SK-N-SH (cell line): ENCODE measurements at regions not wholly inside any gene's neighbourhood (a gene's known extent, or its start where the extent isn't known, plus 50 kb on each side); places are given as distances from the start of the nearest gene placed in this dataset.

Source experiments
- CTCF ChIA-PET: fragments of 300-600, 350-600 bp; formaldehyde crosslinking; extraction: SDS; loops from one replicate; lab custom pipeline; 2021; lab: Yijun Ruan, JAX
- POLR2A ChIA-PET: fragments of 350-600 bp; sonication (Branson Sonifier 250); formaldehyde crosslinking; extraction: SDS; loops from one replicate; lab custom pipeline; 2020; ENCODE audit warnings: antibody characterized with exemption, inconsistent platforms; lab: Yijun Ruan, JAX
- DNase-seq: peaks from one replicate; pipeline ENCODE4 v3.0.0; 2012
- H2AFZ ChIP-seq: fragments of 200-600 bp; sonication (generic); 2 replicates; pipeline ENCODE4 v1.8.1; 2016; ENCODE audit warnings: antibody characterized with exemption, mild to moderate bottlenecking, low read depth
- H3F3A ChIP-seq: fragments of 200-600 bp; sonication (generic); replicated peaks from 2 replicates; pipeline ENCODE3; 2016; ENCODE audit warnings: antibody characterized with exemption, mild to moderate bottlenecking; ENCODE audit not compliant: insufficient read depth
- H3K27ac ChIP-seq, 2 experiments: fragments of 200-500 bp in 1 of 2; fragments of 200-600 bp in 1 of 2; sonication (Bioruptor generic) in 1 of 2; sonication (generic), shearing (Covaris generic) in 1 of 2; 2 replicates each; pipeline versions ENCODE4 v1.5.1 to v1.6.1; 2014 to 2016; ENCODE audit warnings: low read depth in 2 of 2, inconsistent platforms in 1 of 2, low read length in 1 of 2, mild to moderate bottlenecking in 1 of 2, mixed read lengths in 1 of 2
- H3K27me3 ChIP-seq: fragments of 200-600 bp; sonication (generic), shearing (Covaris generic); 2 replicates; pipeline ENCODE4 v1.6.1; 2016; ENCODE audit warnings: mixed run types; ENCODE audit not compliant: insufficient read depth
- H3K36me3 ChIP-seq, 2 experiments: fragments of 200-500 bp in 1 of 2; fragments of 200-600 bp in 1 of 2; sonication (Bioruptor generic) in 1 of 2; sonication (generic) in 1 of 2; replicated peaks in 1 of 2; 2 replicates each; pipeline versions ENCODE3 to v1.5.1; 2014 to 2016; ENCODE audit warnings: low read length in 1 of 2, mild to moderate bottlenecking in 1 of 2; ENCODE audit not compliant: insufficient read depth in 2 of 2, control insufficient read depth in 1 of 2
- H3K4me1 ChIP-seq, 2 experiments: fragments of 200-500 bp in 1 of 2; fragments of 200-600 bp in 1 of 2; sonication (Bioruptor generic) in 1 of 2; sonication (generic), shearing (Covaris generic) in 1 of 2; 2 replicates each; pipeline versions ENCODE4 v1.5.1 to v1.6.1; 2014 to 2016; ENCODE audit warnings: low read depth in 1 of 2, low read length in 1 of 2, mixed run types in 1 of 2; ENCODE audit not compliant: insufficient read depth in 2 of 2, control insufficient read depth in 1 of 2
- H3K4me2 ChIP-seq: fragments of 200-600 bp; sonication (generic), shearing (Covaris generic); 2 replicates; pipeline ENCODE4 v1.6.1; 2017; ENCODE audit warnings: mixed run types
- H3K4me3 ChIP-seq, 2 experiments: fragments of 200-500 bp in 1 of 2; fragments of 200-600 bp in 1 of 2; sonication (Bioruptor generic) in 1 of 2; sonication (generic), shearing (Covaris generic) in 1 of 2; 2 replicates each; pipeline versions ENCODE4 v1.5.1 to v1.8.1; 2014 to 2016; ENCODE audit warnings: low read depth in 2 of 2, inconsistent platforms in 1 of 2, low read length in 1 of 2, mild to moderate bottlenecking in 1 of 2, mixed read lengths in 1 of 2, moderate library complexity in 1 of 2
- H3K79me2 ChIP-seq: fragments of 200-600 bp; sonication (generic); 2 replicates; pipeline ENCODE4 v1.8.1; 2017; ENCODE audit warnings: mild to moderate bottlenecking; ENCODE audit not compliant: insufficient read depth
- H3K9ac ChIP-seq: fragments of 200-600 bp; sonication (generic); 2 replicates; pipeline ENCODE4 v1.6.1; 2017; ENCODE audit warnings: mixed run types
- H3K9me2 ChIP-seq: fragments of 200-600 bp; sonication (generic); 2 replicates; pipeline ENCODE4 v1.6.1; 2017; ENCODE audit warnings: mixed run types
- H3K9me3 ChIP-seq: fragments of 200-600 bp; sonication (generic); 2 replicates; pipeline ENCODE4 v1.6.1; 2017; ENCODE audit warnings: mixed run types, mild to moderate bottlenecking, moderate library complexity
- H4K20me1 ChIP-seq: fragments of 200-600 bp; sonication (generic); 2 replicates; pipeline ENCODE4 v1.6.1; 2017; ENCODE audit warnings: mild to moderate bottlenecking, mixed run types; ENCODE audit not compliant: insufficient read depth
- EP300 ChIP-seq, 2 experiments: IDR thresholded peaks; 2 replicates each; pipeline versions ENCODE4 v1.4.0 to v1.6.1; 2012; ENCODE audit warnings: borderline replicate concordance in 1 of 2, low read depth in 1 of 2, low read length in 1 of 2
- FOSL2 ChIP-seq: IDR thresholded peaks from 2 replicates; pipeline ENCODE4 v1.4.0; 2012; ENCODE audit warnings: low read depth, mild to moderate bottlenecking, moderate library complexity, borderline replicate concordance
- JUND ChIP-seq: IDR thresholded peaks from 2 replicates; pipeline ENCODE4 v1.4.0; 2012
- MXI1 ChIP-seq: IDR thresholded peaks from 2 replicates; pipeline ENCODE4 v1.6.1; 2012; ENCODE audit warnings: mild to moderate bottlenecking, low read depth, low read length, improper control_type of control experiment
- REST ChIP-seq: IDR thresholded peaks from 2 replicates; pipeline ENCODE4 v1.6.1; 2012; ENCODE audit warnings: mild to moderate bottlenecking, low read depth, low read length, moderate library complexity
- RFX5 ChIP-seq: IDR thresholded peaks from 2 replicates; pipeline ENCODE4 v1.6.1; 2012; ENCODE audit warnings: mild to moderate bottlenecking, improper control_type of control experiment, low read length
- TCF12 ChIP-seq: IDR thresholded peaks from 2 replicates; pipeline ENCODE4 v1.4.0; 2012
- USF1 ChIP-seq: IDR thresholded peaks from 2 replicates; pipeline ENCODE4 v1.4.0; 2012; ENCODE audit warnings: low read depth, borderline replicate concordance
- WGBS: methylation state at CpG from one replicate; pipeline ENCODE4 v1.1.6; 2017; ENCODE audit warnings: low lambda C conversion rate; 5-methylcytosine and 5-hydroxymethylcytosine counted together
- TF ChIP-seq, protein P1 (sequence below): IDR thresholded peaks from 2 replicates; pipeline ENCODE4 v1.4.0; 2012; ENCODE audit warnings: low read depth, borderline replicate concordance
- TF ChIP-seq, protein P2 (sequence below): IDR thresholded peaks from 2 replicates; pipeline ENCODE4; 2012

DNA sequence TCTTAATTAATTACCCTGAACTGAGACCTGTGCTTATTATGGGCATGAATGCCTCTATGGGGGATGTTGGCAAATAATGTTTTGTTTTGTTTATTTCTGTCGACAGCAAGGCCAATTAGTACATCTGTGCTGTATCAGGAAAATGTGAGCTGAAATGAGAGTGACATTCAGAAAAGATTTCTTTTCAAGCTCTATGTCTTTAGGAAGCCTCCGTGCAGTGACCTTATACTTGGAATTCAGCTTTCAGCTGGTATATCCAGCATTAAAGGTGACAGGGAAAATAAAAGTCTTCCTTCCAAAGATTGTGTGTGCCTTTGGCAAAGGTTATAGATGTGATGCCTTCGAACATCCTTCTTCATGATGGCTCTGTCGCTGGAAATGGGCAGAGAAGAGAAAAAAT, 1061.1 kb downstream of the SORCS3 start:
- no peaks in the 10 kb centered on the region for H3K36me3 ChIP-seq
- H2AFZ ChIP-seq, result no peak overlapping the region
- ChIA-PET POLR2A (no interaction called here), CTCF (no interaction called here)
- H4K20me1 ChIP-seq, result no peaks in the 10 kb centered on the region
- H3F3A ChIP-seq, result no peaks in the 10 kb centered on the region
- no peaks in the 10 kb centered on the region; the same call in 1 of the 2 replicates for H3K9me3 ChIP-seq
- 11% methylated on average over 4 of the region's 4 CpGs for WGBS
- no peaks in the 10 kb centered on the region for H3K79me2 ChIP-seq
- H3K27me3 ChIP-seq, result no peaks in the 10 kb centered on the region
- no peaks in the 10 kb centered on the region; a peak in 2 of 4 replicates for H3K4me1 ChIP-seq
- no peaks in the 10 kb centered on the region for H3K9me2 ChIP-seq
- no peak overlapping the region for H3K27ac ChIP-seq
- TF ChIP-seq REST (no peak), EP300 (IDR thresholded peaks at IDR 0.05; ENCODE audit: borderline replicate concordance in 1 of 2, low read depth in 1 of 2, low read length in 1 of 2) (no peak), MXI1 (no peak), FOSL2 (no peak), RFX5 (no peak), TCF12 (no peak), JUND (no peak)
- TF ChIP-seq, protein P1, sequence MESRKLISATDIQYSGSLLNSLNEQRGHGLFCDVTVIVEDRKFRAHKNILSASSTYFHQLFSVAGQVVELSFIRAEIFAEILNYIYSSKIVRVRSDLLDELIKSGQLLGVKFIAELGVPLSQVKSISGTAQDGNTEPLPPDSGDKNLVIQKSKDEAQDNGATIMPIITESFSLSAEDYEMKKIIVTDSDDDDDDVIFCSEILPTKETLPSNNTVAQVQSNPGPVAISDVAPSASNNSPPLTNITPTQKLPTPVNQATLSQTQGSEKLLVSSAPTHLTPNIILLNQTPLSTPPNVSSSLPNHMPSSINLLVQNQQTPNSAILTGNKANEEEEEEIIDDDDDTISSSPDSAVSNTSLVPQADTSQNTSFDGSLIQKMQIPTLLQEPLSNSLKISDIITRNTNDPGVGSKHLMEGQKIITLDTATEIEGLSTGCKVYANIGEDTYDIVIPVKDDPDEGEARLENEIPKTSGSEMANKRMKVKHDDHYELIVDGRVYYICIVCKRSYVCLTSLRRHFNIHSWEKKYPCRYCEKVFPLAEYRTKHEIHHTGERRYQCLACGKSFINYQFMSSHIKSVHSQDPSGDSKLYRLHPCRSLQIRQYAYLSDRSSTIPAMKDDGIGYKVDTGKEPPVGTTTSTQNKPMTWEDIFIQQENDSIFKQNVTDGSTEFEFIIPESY, result no peak
- TF ChIP-seq, protein P2, sequence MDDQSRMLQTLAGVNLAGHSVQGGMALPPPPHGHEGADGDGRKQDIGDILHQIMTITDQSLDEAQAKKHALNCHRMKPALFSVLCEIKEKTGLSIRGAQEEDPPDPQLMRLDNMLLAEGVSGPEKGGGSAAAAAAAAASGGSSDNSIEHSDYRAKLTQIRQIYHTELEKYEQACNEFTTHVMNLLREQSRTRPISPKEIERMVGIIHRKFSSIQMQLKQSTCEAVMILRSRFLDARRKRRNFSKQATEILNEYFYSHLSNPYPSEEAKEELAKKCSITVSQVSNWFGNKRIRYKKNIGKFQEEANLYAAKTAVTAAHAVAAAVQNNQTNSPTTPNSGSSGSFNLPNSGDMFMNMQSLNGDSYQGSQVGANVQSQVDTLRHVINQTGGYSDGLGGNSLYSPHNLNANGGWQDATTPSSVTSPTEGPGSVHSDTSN, result no peak
- no peak overlapping the region for H3K4me2 ChIP-seq
- no peak for DNase-seq
- no peak overlapping the region for H3K9ac ChIP-seq
- no peak overlapping the region for H3K4me3 ChIP-seq

- TF ChIP-seq USF1, result no peak
- TF ChIP-seq, all 33 proteins: peak for 0
- Histone ChIP-seq H3K4me2 (no peak overlapping the region), H3K9ac (no peak overlapping the region), H3K9me3 (no peaks in the 10 kb centered on the region; the same call in 1 of the 2 replicates), H3K4me1 (no peaks in the 10 kb centered on the region; a peak in 2 of 4 replicates), H2AFZ (no peak overlapping the region), H4K20me1 (no peaks in the 10 kb centered on the region), H3K9me2 (no peaks in the 10 kb centered on the region), H3F3A (no peaks in the 10 kb centered on the region), H3K27ac (no peak overlapping the region), H3K27me3 (no peaks in the 10 kb centered on the region), H3K79me2 (no peaks in the 10 kb centered on the region), H3K36me3 (no peaks in the 10 kb centered on the region), H3K4me3 (no peak overlapping the region)
- DNase-seq, result no peak
- ChIA-PET CTCF (interaction anchor here (1.4 to 1.5 kb wide), 2 partner anchors 9 to 1058 kb away, joined by 3 to 4 read pairs; no protein-coding TSS in a partner anchor), POLR2A (no interaction called here)
- 19% methylated on average over 2 of the region's 2 CpGs for WGBS
Measured at GRCh38 chr10:105700218-105700617, 1059.1 kb downstream of the SORCS3 start.
